ENCODE measurements at regions not wholly inside any gene's neighbourhood (a gene's known extent, or its start where the extent isn't known, plus 50 kb on each side); places are given as distances from the start of the nearest gene placed in this dataset.

DNA sequence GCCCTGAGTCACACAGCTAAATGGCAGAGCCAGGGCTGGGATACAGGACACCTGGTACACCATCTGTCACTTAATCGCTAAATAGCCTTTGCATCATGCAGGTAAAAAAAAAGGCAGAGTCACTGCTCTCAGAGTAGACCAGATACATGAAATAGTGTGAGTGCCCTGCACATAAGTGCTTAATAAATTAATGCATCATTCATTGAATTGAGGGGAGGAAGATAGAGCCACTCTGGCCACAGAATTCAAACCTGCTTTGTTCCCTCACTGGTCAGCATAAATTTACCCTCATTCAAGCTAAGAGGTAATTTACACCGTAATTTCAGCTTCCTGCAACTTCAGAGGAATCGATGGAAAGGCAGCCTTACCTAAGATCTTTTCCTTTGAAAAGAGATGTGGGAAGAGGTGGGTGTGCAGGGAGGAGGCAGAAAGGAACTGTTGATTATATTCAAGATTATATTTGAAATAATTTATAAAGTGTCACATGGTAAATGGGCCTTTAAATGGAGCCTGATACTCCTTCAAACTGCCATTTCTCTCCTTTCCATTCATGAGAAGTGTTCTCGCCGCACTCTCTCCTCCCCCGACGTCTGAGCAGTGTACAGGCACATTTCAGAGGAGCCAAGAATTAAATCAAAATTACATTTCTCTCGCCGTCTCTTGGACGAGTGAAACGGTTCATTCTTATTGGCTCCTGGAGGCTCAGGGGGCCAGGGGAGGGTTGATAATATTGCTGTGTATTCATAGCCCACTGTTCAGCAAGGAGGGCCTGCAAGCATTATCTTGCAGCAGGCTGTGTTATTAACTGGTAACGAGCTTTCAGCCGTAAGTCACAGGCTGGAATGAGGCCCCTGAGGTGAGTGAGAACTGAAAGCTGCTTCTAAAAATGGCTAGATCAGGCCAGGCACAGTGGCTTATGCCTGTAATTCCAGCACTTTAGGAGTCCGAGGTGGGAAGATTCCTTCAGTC is 52.2 kb upstream of the HMGXB4 start:
- no peak overlapping the region for H3K4me3 ChIP-seq (ENCODE audit: low read depth, low read length)
- TF ChIP-seq, protein P1, sequence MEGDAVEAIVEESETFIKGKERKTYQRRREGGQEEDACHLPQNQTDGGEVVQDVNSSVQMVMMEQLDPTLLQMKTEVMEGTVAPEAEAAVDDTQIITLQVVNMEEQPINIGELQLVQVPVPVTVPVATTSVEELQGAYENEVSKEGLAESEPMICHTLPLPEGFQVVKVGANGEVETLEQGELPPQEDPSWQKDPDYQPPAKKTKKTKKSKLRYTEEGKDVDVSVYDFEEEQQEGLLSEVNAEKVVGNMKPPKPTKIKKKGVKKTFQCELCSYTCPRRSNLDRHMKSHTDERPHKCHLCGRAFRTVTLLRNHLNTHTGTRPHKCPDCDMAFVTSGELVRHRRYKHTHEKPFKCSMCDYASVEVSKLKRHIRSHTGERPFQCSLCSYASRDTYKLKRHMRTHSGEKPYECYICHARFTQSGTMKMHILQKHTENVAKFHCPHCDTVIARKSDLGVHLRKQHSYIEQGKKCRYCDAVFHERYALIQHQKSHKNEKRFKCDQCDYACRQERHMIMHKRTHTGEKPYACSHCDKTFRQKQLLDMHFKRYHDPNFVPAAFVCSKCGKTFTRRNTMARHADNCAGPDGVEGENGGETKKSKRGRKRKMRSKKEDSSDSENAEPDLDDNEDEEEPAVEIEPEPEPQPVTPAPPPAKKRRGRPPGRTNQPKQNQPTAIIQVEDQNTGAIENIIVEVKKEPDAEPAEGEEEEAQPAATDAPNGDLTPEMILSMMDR (IDR thresholded peaks at IDR 0.05; ENCODE audit: insufficient read depth, low read depth, low read length): no peak
- DNase-seq (ENCODE audit: low read depth): no peak

DNA sequence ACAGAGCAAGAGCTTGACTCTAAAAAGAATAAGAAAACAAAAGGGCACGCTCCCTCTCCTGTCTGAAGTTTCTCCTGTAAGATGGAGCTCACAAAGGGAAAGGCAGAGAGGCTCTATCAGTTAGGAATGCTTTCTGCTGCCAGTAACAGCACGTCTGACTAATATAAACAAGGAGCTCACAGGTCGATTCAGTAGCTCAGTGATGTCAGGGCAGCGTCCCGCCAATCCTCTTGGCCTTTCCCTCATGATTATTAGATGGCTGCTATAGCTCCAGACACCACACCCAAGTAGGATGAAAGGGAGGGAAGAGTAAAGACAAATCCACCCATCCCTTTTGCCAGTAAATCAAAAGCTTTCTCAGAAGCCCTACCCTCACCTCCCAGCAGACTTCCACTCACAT is 51.3 kb upstream of the HMGXB4 start:
- TF ChIP-seq, protein P1 (IDR thresholded peaks at IDR 0.05; ENCODE audit: insufficient read depth, low read depth, low read length): no peak
- peak; percentile 6 for DNase-seq (ENCODE audit: low read depth)
- no peak overlapping the region for H3K4me3 ChIP-seq (ENCODE audit: low read depth, low read length)

DNA sequence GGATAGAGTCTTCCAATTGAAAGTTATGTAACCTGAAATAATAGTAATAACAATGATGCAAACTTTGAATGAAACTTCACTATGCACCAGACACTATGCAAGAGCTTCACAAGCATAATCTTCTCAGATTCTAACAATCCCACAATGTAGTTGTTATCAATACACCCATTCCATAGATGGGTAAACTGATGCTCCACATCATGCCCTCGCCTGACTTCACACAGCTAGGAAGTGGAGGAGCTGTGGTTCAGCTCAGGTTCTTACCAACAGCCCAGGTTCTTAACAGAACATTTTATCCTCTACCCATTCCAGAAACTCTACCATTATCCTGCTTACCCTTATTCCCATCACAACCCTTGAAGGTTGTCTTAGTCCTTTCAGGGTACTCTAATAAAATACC is 50.4 kb upstream of the HMGXB4 start:
- TF ChIP-seq, protein P1 (IDR thresholded peaks at IDR 0.05; ENCODE audit: insufficient read depth, low read depth, low read length): no peak
- no peak for DNase-seq (ENCODE audit: low read depth)
- H3K4me3 ChIP-seq (ENCODE audit: low read depth, low read length): no peak overlapping the region

All from fibroblast of villous mesenchyme (primary cell).